PC-3 (cell line): ENCODE measurements at regions not wholly inside any gene's neighbourhood (a gene's known extent, or its start where the extent isn't known, plus 50 kb on each side); places are given as distances from the start of the nearest gene placed in this dataset.

ENCODE experiments used
- CTCF ChIP-seq: fragments of 300-600 bp; sonication (generic); conservative IDR thresholded peaks from 2 replicates; pipeline ENCODE4 v1.5.1; 2017; ENCODE audit warnings: antibody characterized with exemption, low read depth, mild to moderate bottlenecking, low read length
- EZH2phosphoT487 ChIP-seq: fragments of 300-600 bp; sonication (generic); IDR thresholded peaks from 2 replicates; pipeline ENCODE4 v1.6.1; 2018; ENCODE audit warnings: mild to moderate bottlenecking, antibody characterized with exemption, low read length, borderline replicate concordance

- no peak for TF ChIP-seq CTCF
- no peak for TF ChIP-seq EZH2phosphoT487
These were observed 51.0 kb upstream of the STK38L start for GRCh38 chr12:27193106-27193505.
